ENCODE measurements at regions not wholly inside any gene's neighbourhood (a gene's known extent, or its start where the extent isn't known, plus 50 kb on each side); places are given as distances from the start of the nearest gene placed in this dataset.

GRCh38 chr17:34153991-34154390, 101.1 kb upstream of the CCL2 start:
- peak in 27 of 42 donors; percentile 11 to 74 (median 46) for DNase-seq
- intact Hi-C loops (cut with DNase I): no loop called here

GRCh38 chr17:34154961-34155730, 99.9 kb upstream of the CCL2 start:
- peak in 37 of 42 donors; percentile 15 to 83 (median 54) for DNase-seq
- intact Hi-C loops (cut with DNase I): no loop called here

- DNase-seq: peak in 1 of 42 donors; percentile 8
- intact Hi-C loops (cut with DNase I): no loop called here
These were observed 99.1 kb upstream of the CCL2 start for GRCh38 chr17:34155947-34156346.

GRCh38 chr17:34156401-34156740, 98.7 kb upstream of the CCL2 start:
- intact Hi-C loops (cut with DNase I): no loop called here
- DNase-seq: peak in 2 of 42 donors; percentile 3 to 19

GRCh38 chr17:34156741-34157589, 98.1 kb upstream of the CCL2 start:
- DNase-seq: peak in 27 of 42 donors; percentile 3 to 74 (median 40)
- intact Hi-C loops (cut with DNase I): no loop called here

GRCh38 chr17:34161690-34162089, 93.4 kb upstream of the CCL2 start:
- no peak for DNase-seq
- intact Hi-C loops (cut with DNase I): loop anchor here (5.0 to 10.0 kb wide), 2 partner anchors 237 to 384 kb away; no protein-coding TSS in a partner anchor

- intact Hi-C loops (cut with DNase I): loop anchor here (5.0 to 10.0 kb wide), 2 partner anchors 238 to 386 kb away; no protein-coding TSS in a partner anchor
- no peak for DNase-seq
These were observed 92.0 kb upstream of the CCL2 start for GRCh38 chr17:34163123-34163522.

- intact Hi-C loops (cut with DNase I): loop anchor here (5.0 to 10.0 kb wide), 2 partner anchors 239 to 386 kb away; no protein-coding TSS in a partner anchor
- DNase-seq: peak in 8 of 42 donors; percentile 9 to 53 (median 28)
These were observed 91.4 kb upstream of the CCL2 start for GRCh38 chr17:34163646-34164045.

- intact Hi-C loops (cut with DNase I): loop anchor here (5.0 to 10.0 kb wide), 2 partner anchors 240 to 388 kb away; no protein-coding TSS in a partner anchor
- no peak for DNase-seq
These were observed 90.2 kb upstream of the CCL2 start for GRCh38 chr17:34164837-34165236.

- DNase-seq: no peak
- intact Hi-C loops (cut with DNase I): loop anchor here (10.0 kb wide), 1 partner anchor 242 kb away; no protein-coding TSS in a partner anchor
These were observed 88.7 kb upstream of the CCL2 start for GRCh38 chr17:34166352-34166751.

- intact Hi-C loops (cut with DNase I): loop anchor here (10.0 kb wide), 1 partner anchor 243 kb away; no protein-coding TSS in a partner anchor
- peak in 3 of 42 donors; percentile 18 to 45 (median 42) for DNase-seq
These were observed 87.7 kb upstream of the CCL2 start for GRCh38 chr17:34167354-34167753.

- no peak for DNase-seq
- intact Hi-C loops (cut with DNase I): loop anchor here (10.0 kb wide), 1 partner anchor 244 kb away; no protein-coding TSS in a partner anchor
These were observed 86.1 kb upstream of the CCL2 start for GRCh38 chr17:34168989-34169388.

GRCh38 chr17:34169496-34169895, 85.6 kb upstream of the CCL2 start:
- no peak for DNase-seq
- intact Hi-C loops (cut with DNase I): loop anchor here (10.0 kb wide), 1 partner anchor 245 kb away; no protein-coding TSS in a partner anchor

GRCh38 chr17:34171245-34171818, 83.8 kb upstream of the CCL2 start:
- peak in 36 of 42 donors; percentile 33 to 79 (median 56) for DNase-seq
- intact Hi-C loops (cut with DNase I): loop anchor here (10.0 kb wide), 1 partner anchor 193 kb away; the partner anchor contains the start of gene CCL1

- no peak for DNase-seq
- intact Hi-C loops (cut with DNase I): loop anchor here (10.0 kb wide), 1 partner anchor 192 kb away; the partner anchor contains the start of gene CCL1
These were observed 82.6 kb upstream of the CCL2 start for GRCh38 chr17:34172390-34172918.

- DNase-seq: no peak
- intact Hi-C loops (cut with DNase I): loop anchor here (10.0 kb wide), 1 partner anchor 192 kb away; the partner anchor contains the start of gene CCL1
These were observed 81.8 kb upstream of the CCL2 start for GRCh38 chr17:34173241-34173640.

- no peak for DNase-seq
- intact Hi-C loops (cut with DNase I): loop anchor here (10.0 kb wide), 1 partner anchor 190 kb away; the partner anchor contains the start of gene CCL1
These were observed 80.6 kb upstream of the CCL2 start for GRCh38 chr17:34174496-34174895.

- DNase-seq: peak in 7 of 42 donors; percentile 12 to 59 (median 31)
- intact Hi-C loops (cut with DNase I): loop anchor here (10.0 kb wide), 1 partner anchor 188 kb away; the partner anchor contains the start of gene CCL1
These were observed 78.6 kb upstream of the CCL2 start for GRCh38 chr17:34176440-34176839.

Measured in head of caudate nucleus (tissue), 42 donors.